ENCODE measurements at regions not wholly inside any gene's neighbourhood (a gene's known extent, or its start where the extent isn't known, plus 50 kb on each side); places are given as distances from the start of the nearest gene placed in this dataset.

- TF ChIP-seq CTCF (IDR thresholded peaks at IDR 0.05) (no peak), EP300 (IDR thresholded peaks at IDR 0.05) (no peak)
These were observed 102.2 kb upstream of the USP15 start for GRCh38 chr12:62158013-62158412.
